Neural progenitor cell (in vitro differentiated cells): ENCODE measurements at regions not wholly inside any gene's neighbourhood (a gene's known extent, or its start where the extent isn't known, plus 50 kb on each side); places are given as distances from the start of the nearest gene placed in this dataset.

ENCODE experiments used
- DNase-seq: peaks from one replicate; pipeline ENCODE4 v3.0.0-alpha.2; 2016; ENCODE audit warnings: low spot score
- H2AFZ ChIP-seq: fragments of 200-600 bp; sonication (generic); replicated peaks from 2 replicates; pipeline ENCODE4 v1.6.1; 2016; ENCODE audit warnings: antibody characterized with exemption
- H3F3A ChIP-seq: fragments of 200-600 bp; sonication (generic); 2 replicates; pipeline ENCODE4 v1.6.1; 2016; ENCODE audit warnings: antibody characterized with exemption, low read depth
- H3K27ac ChIP-seq: fragments of 200-600 bp; sonication (generic); 2 replicates; pipeline ENCODE4 v1.5.1; 2016; ENCODE audit warnings: mild to moderate bottlenecking
- H3K27me3 ChIP-seq: fragments of 200-600 bp; sonication (generic); 2 replicates; pipeline ENCODE4 v1.6.1; 2016; ENCODE audit warnings: mild to moderate bottlenecking, moderate library complexity
- H3K36me3 ChIP-seq: fragments of 200-600 bp; sonication (generic); 2 replicates; pipeline ENCODE4 v1.5.1; 2016
- H3K4me1 ChIP-seq: fragments of 200-600 bp; sonication (generic); 2 replicates; pipeline ENCODE4 v1.6.1; 2016; ENCODE audit warnings: mixed run types
- H3K4me2 ChIP-seq: fragments of 200-600 bp; sonication (generic); 2 replicates; pipeline ENCODE4 v1.6.1; 2016
- H3K4me3 ChIP-seq: fragments of 200-600 bp; sonication (generic); 2 replicates; pipeline ENCODE4 v1.5.1; 2016
- H3K79me2 ChIP-seq: fragments of 200-600 bp; sonication (generic); 2 replicates; pipeline ENCODE4 v1.6.1; 2016; ENCODE audit warnings: low read depth
- H3K9ac ChIP-seq: fragments of 200-600 bp; sonication (generic); 2 replicates; pipeline ENCODE4 v1.6.1; 2016
- H3K9me3 ChIP-seq: fragments of 200-600 bp; sonication (generic); 2 replicates; pipeline ENCODE4 v1.5.1; 2016; ENCODE audit warnings: low read depth
- H4K20me1 ChIP-seq: fragments of 200-600 bp; sonication (generic); 2 replicates; pipeline ENCODE4 v1.6.1; 2016; ENCODE audit warnings: low read depth
- H3K27ac Mint-ChIP-seq: 3 replicates; pipeline ENCODE4 v1.8.0; 2021; ENCODE audit warnings: mixed read lengths
- H3K27me3 Mint-ChIP-seq: 2 replicates; pipeline ENCODE4 v1.8.0; 2022; ENCODE audit warnings: low read depth, mild to moderate bottlenecking, inconsistent platforms, moderate library complexity, mixed read lengths; ENCODE audit not compliant: insufficient read depth
- H3K36me3 Mint-ChIP-seq: 3 replicates; pipeline ENCODE4 v1.8.0; 2021; ENCODE audit warnings: mixed read lengths
- H3K4me1 Mint-ChIP-seq: 3 replicates; pipeline ENCODE4 v1.8.0; 2021; ENCODE audit warnings: mixed read lengths
- H3K4me3 Mint-ChIP-seq: 3 replicates; pipeline ENCODE4 v1.8.0; 2021; ENCODE audit warnings: mild to moderate bottlenecking, moderate library complexity, mixed read lengths
- H3K9me3 Mint-ChIP-seq: 3 replicates; pipeline ENCODE4 v1.8.0; 2020; ENCODE audit warnings: mixed read lengths
- EZH2 ChIP-seq: fragments of 200-600 bp; sonication (generic); IDR thresholded peaks from 2 replicates; pipeline ENCODE4 v1.6.1; 2017; ENCODE audit warnings: antibody characterized with exemption, mild to moderate bottlenecking, moderate library complexity
- EZH2phosphoT487 ChIP-seq: fragments of 200-600 bp; sonication (generic); IDR thresholded peaks from 2 replicates; pipeline ENCODE4 v1.6.1; 2017; ENCODE audit warnings: antibody characterized with exemption
- TF ChIP-seq, protein P1 (sequence below): fragments of 200-600 bp; sonication (generic); IDR thresholded peaks from 2 replicates; pipeline ENCODE4 v1.5.1; 2017; ENCODE audit warnings: antibody characterized with exemption, mild to moderate bottlenecking

DNA sequence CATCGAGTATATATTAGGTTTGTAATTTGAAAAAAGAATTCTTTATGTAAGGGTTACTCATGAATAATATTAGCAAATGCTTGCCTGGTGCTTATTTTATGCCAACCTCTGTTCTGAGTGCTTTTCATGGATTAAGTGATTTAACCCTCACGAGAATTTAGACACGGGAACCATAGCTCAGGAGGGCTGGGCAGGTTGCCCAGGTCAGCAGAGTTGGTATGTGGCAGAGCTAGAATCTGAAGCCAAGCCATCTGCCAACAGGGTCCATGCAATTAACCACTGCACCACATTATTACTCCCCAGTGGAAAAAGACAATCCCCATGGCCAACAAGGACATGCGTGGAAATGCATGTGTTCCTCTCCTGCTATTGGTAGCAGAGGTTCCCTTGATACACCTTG lies 345.6 kb downstream of the CDC5L start:
- no peaks in the 10 kb centered on the region for H3K9me3 ChIP-seq
- H3K27ac Mint-ChIP-seq = no peak overlapping the region
- no peak overlapping the region for H3K27ac ChIP-seq
- H2AFZ ChIP-seq = no peak overlapping the region
- no peak overlapping the region for H3K4me2 ChIP-seq
- no peaks in the 10 kb centered on the region for H3K79me2 ChIP-seq
- peaks cover 14% of the 10 kb centered on the region for H3K4me1 Mint-ChIP-seq
- no peaks in the 10 kb centered on the region for H3K36me3 ChIP-seq
- H4K20me1 ChIP-seq = no peaks in the 10 kb centered on the region
- H3K9ac ChIP-seq = no peak overlapping the region
- no peaks in the 10 kb centered on the region for H3K36me3 Mint-ChIP-seq
- no peaks in the 10 kb centered on the region for H3K27me3 Mint-ChIP-seq
- H3K4me3 Mint-ChIP-seq = no peak overlapping the region
- no peaks in the 10 kb centered on the region for H3K9me3 Mint-ChIP-seq
- H3K4me1 ChIP-seq = peaks cover 2% of the 10 kb centered on the region
- no peaks in the 10 kb centered on the region for H3F3A ChIP-seq
- no peak for DNase-seq
- no peak for TF ChIP-seq EZH2
- no peak for TF ChIP-seq EZH2phosphoT487
- TF ChIP-seq, protein P1, sequence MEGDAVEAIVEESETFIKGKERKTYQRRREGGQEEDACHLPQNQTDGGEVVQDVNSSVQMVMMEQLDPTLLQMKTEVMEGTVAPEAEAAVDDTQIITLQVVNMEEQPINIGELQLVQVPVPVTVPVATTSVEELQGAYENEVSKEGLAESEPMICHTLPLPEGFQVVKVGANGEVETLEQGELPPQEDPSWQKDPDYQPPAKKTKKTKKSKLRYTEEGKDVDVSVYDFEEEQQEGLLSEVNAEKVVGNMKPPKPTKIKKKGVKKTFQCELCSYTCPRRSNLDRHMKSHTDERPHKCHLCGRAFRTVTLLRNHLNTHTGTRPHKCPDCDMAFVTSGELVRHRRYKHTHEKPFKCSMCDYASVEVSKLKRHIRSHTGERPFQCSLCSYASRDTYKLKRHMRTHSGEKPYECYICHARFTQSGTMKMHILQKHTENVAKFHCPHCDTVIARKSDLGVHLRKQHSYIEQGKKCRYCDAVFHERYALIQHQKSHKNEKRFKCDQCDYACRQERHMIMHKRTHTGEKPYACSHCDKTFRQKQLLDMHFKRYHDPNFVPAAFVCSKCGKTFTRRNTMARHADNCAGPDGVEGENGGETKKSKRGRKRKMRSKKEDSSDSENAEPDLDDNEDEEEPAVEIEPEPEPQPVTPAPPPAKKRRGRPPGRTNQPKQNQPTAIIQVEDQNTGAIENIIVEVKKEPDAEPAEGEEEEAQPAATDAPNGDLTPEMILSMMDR = no peak
- H3K27me3 ChIP-seq = no peaks in the 10 kb centered on the region
- no peak overlapping the region for H3K4me3 ChIP-seq

DNA sequence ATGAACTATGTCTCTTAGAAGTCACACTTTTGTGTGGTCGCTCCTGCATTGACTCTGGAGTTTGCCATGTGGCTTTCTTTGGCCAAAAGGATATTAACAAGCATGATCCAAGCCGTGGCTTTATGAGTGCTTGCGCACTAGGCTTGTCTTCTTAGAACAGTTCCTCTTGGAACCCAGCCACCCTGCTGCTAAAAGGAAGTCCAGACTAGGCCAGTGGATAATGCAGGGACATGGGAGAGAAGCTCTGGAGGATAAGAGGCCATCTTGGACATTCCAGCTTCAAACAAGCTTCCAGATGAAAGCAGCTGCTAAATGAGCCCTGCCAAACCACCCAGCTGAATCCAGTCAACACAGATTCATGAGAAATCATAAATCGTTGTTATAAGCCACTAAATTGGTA lies 346.4 kb downstream of the CDC5L start:
- no peaks in the 10 kb centered on the region for H3K79me2 ChIP-seq
- Mint-ChIP-seq H3K36me3 (no peaks in the 10 kb centered on the region), H3K27ac (no peak overlapping the region), H3K4me1 (peaks cover 19% of the 10 kb centered on the region), H3K9me3 (no peaks in the 10 kb centered on the region), H3K4me3 (no peak overlapping the region), H3K27me3 (no peaks in the 10 kb centered on the region)
- no peaks in the 10 kb centered on the region for H4K20me1 ChIP-seq
- H3K4me2 ChIP-seq = no peak overlapping the region
- H3K36me3 ChIP-seq = no peaks in the 10 kb centered on the region
- H3K27ac ChIP-seq = no peak overlapping the region
- DNase-seq = no peak
- H2AFZ ChIP-seq = no peak overlapping the region
- H3K27me3 ChIP-seq = no peaks in the 10 kb centered on the region
- no peak overlapping the region for H3K9ac ChIP-seq
- H3K9me3 ChIP-seq = no peaks in the 10 kb centered on the region
- H3K4me1 ChIP-seq = peaks cover 9% of the 10 kb centered on the region
- no peak overlapping the region for H3K4me3 ChIP-seq
- TF ChIP-seq EZH2 (no peak), EZH2phosphoT487 (no peak)
- TF ChIP-seq, protein P1 = no peak
- no peaks in the 10 kb centered on the region for H3F3A ChIP-seq

- H3K79me2 ChIP-seq = no peaks in the 10 kb centered on the region
- Mint-ChIP-seq H3K27me3 (no peaks in the 10 kb centered on the region), H3K27ac (no peak overlapping the region), H3K4me1 (peaks cover 29% of the 10 kb centered on the region), H3K36me3 (no peaks in the 10 kb centered on the region), H3K4me3 (no peak overlapping the region), H3K9me3 (no peaks in the 10 kb centered on the region)
- H3K27ac ChIP-seq = no peak overlapping the region
- H3K9ac ChIP-seq = no peak overlapping the region
- H3K36me3 ChIP-seq = no peaks in the 10 kb centered on the region
- H3K4me3 ChIP-seq = no peak overlapping the region
- TF ChIP-seq EZH2 (no peak), EZH2phosphoT487 (no peak)
- TF ChIP-seq, protein P1 = no peak
- no peaks in the 10 kb centered on the region for H3K9me3 ChIP-seq
- no peaks in the 10 kb centered on the region for H3K27me3 ChIP-seq
- H2AFZ ChIP-seq = no peak overlapping the region
- no peaks in the 10 kb centered on the region for H4K20me1 ChIP-seq
- DNase-seq = no peak
- H3F3A ChIP-seq = no peaks in the 10 kb centered on the region
- peaks cover 13% of the 10 kb centered on the region for H3K4me1 ChIP-seq
- H3K4me2 ChIP-seq = no peak overlapping the region
Observed at GRCh38 chr6:44734886-44735629, 347.6 kb downstream of the CDC5L start.
